Ovary (tissue), 7 donors: ENCODE measurements at regions not wholly inside any gene's neighbourhood (a gene's known extent, or its start where the extent isn't known, plus 50 kb on each side); places are given as distances from the start of the nearest gene placed in this dataset.

ENCODE experiments used
- DNase-seq, 5 donors: peaks; one replicate each; pipeline ENCODE4 v3.0.0-alpha.2; 2019 to 2020
- H3K27ac ChIP-seq, 2 donors: fragments of 200-600 bp; one replicate each; pipeline versions ENCODE4 v1.5.1 to v1.8.0; 2019 to 2022
- H3K27me3 ChIP-seq: fragments of 200-600 bp; one replicate; pipeline ENCODE4 v1.8.0; 2022
- H3K36me3 ChIP-seq: fragments of 200-600 bp; sonication (generic); one replicate; pipeline ENCODE4 v1.5.1; 2019
- H3K4me1 ChIP-seq: one replicate; pipeline ENCODE4 v1.8.1; 2013; ENCODE audit warnings: mild to moderate bottlenecking, moderate library complexity; ENCODE audit not compliant: insufficient read depth
- H3K4me3 ChIP-seq: fragments of 200-600 bp; sonication (generic); one replicate; pipeline ENCODE4 v1.5.1; 2017
- H3K9me3 ChIP-seq, 2 donors: fragments of 200-600 bp in 1 of 2; sonication (generic) in 1 of 2; one replicate each; pipeline versions ENCODE4 v1.5.1 to v1.8.1; 2013 to 2019; ENCODE audit warnings: mild to moderate bottlenecking in 1 of 2, moderate library complexity in 1 of 2
- EP300 ChIP-seq: sonication (generic); formaldehyde crosslinking; IDR thresholded peaks from one replicate; pipeline ENCODE4 v1.6.1; 2017; ENCODE audit warnings: antibody characterized with exemption
- POLR2A ChIP-seq: fragments of 450-650 bp; IDR thresholded peaks from one replicate; pipeline ENCODE4 v1.6.1; 2017; ENCODE audit warnings: antibody characterized with exemption, mild to moderate bottlenecking, moderate library complexity
- WGBS, 3 donors: extraction: QIAGEN DNeasy Blood & Tissue Kit in 1 of 3; methylation state at CpG; one replicate each; pipeline versions ENCODE4 v1.1.5 to v1.1.7; 2013 to 2017; 5-methylcytosine and 5-hydroxymethylcytosine counted together
- intact Hi-C, 4 donors: fragments of 100-400 bp; cut with DNase I; formaldehyde crosslinking; loops; one replicate each; pipeline versions ENCODE4 v1.11.0 to v1.15.1; 2022 to 2023
- TF ChIP-seq, protein P1 (sequence below), 3 donors: fragments of 450-650 bp in 2 of 3; fragments of 200-600 bp in 1 of 3; IDR thresholded peaks; one replicate each; pipeline versions ENCODE4 v1.5.1 to v1.8.0; 2016 to 2022; ENCODE audit warnings: antibody characterized with exemption in 3 of 3, mild to moderate bottlenecking in 1 of 3
- donor health status: DM: no; HTN: no; CAD: no; lungs with moderate emphysema.
- donor health status: DM: no; HTN: no; CAD: no.
- donor health status: Bipolar disorder and iron deficiency.
- donor health status: DM: no; HTN: no; CAD: no.
- donor health status: DM: yes; HTN: yes; CAD: no.

DNA sequence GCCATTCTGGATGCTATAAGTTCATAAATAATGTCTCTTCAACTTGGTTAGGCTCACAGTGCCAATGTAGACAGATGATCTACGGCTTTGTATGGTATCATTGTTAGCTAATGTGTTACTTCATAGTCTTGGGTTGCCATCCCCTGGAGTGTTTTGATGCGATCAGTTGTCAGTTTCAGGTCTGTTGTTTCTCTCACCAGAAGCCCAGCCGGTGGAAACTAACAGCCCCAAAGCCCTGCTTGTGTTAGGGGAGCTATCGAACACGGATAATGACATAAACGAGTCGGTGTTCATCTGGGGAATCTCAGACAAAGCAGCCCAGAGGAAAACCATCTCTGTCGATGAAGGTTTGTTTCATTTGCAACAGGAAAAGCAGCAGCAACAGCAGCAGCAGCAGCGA is 107.4 kb upstream of the ANKFN1 start:
- no peaks in the 10 kb centered on the region for H3K9me3 ChIP-seq
- intact Hi-C loops = no loop called here
- no peak for DNase-seq
- no peak overlapping the region for H3K4me3 ChIP-seq
- no peaks in the 10 kb centered on the region for H3K27me3 ChIP-seq
- 17 to 32% (median 23%) methylated on average over 9 of the region's 9 CpGs for WGBS, 3 donors
- H3K4me1 ChIP-seq = no peaks in the 10 kb centered on the region
- TF ChIP-seq, protein P1, sequence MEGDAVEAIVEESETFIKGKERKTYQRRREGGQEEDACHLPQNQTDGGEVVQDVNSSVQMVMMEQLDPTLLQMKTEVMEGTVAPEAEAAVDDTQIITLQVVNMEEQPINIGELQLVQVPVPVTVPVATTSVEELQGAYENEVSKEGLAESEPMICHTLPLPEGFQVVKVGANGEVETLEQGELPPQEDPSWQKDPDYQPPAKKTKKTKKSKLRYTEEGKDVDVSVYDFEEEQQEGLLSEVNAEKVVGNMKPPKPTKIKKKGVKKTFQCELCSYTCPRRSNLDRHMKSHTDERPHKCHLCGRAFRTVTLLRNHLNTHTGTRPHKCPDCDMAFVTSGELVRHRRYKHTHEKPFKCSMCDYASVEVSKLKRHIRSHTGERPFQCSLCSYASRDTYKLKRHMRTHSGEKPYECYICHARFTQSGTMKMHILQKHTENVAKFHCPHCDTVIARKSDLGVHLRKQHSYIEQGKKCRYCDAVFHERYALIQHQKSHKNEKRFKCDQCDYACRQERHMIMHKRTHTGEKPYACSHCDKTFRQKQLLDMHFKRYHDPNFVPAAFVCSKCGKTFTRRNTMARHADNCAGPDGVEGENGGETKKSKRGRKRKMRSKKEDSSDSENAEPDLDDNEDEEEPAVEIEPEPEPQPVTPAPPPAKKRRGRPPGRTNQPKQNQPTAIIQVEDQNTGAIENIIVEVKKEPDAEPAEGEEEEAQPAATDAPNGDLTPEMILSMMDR (IDR thresholded peaks at IDR 0.05) = no peak
- no peak for TF ChIP-seq POLR2A
- no peak for TF ChIP-seq EP300
- H3K27ac ChIP-seq = no peak overlapping the region
- H3K36me3 ChIP-seq = no peaks in the 10 kb centered on the region

DNA sequence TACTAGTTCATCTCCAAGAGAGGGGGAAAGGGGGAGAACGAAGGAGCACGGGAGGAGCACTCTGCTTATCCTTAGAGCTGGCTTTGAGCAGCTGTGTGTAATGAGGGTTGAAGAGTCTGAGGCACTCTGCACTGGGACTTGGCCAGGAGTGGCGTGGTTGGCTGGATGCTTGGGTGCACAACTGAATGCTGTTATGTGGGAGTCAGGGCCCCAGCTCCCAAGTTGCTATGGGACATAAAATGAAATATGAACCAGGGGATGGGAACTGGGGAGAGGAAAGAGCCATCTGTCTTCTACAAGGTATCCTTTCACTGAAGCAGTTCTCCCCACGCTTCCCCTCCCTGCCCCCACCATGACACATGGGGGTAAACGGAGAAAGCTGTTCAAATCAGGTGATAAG is 105.9 kb upstream of the ANKFN1 start:
- Histone ChIP-seq H3K4me1 (no peaks in the 10 kb centered on the region), H3K4me3 (no peak overlapping the region), H3K36me3 (no peaks in the 10 kb centered on the region), H3K27me3 (no peaks in the 10 kb centered on the region), H3K27ac (no peak overlapping the region), H3K9me3 (no peaks in the 10 kb centered on the region)
- WGBS, 3 donors = 3 to 11% (median 4%) methylated on average over 5 of the region's 5 CpGs
- DNase-seq = no peak
- no peak for TF ChIP-seq EP300
- no peak for TF ChIP-seq POLR2A
- TF ChIP-seq, protein P1 (IDR thresholded peaks at IDR 0.05) = no peak
- intact Hi-C loops = no loop called here

DNA sequence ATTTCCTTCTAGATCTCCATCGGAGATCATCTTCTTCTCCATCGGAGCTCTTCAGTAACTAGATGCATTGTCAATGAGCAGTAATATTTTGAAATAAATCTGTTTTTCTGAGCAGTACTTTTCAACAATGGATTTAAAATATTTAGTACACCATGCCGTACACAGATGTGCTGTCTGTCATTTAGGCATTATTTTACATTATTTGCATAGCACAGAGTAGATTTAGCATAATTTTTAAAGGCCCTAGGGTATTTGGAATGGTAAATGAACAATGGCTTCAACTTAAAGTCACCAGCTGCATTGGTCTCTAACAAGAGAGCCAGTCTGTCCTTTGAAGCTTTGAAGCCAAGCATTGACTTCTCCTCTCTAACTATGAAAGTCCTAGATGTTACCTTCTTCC is 95.4 kb upstream of the ANKFN1 start:
- H3K4me3 ChIP-seq = no peak overlapping the region
- no peaks in the 10 kb centered on the region for H3K4me1 ChIP-seq
- no peaks in the 10 kb centered on the region for H3K27me3 ChIP-seq
- H3K36me3 ChIP-seq = no peaks in the 10 kb centered on the region
- TF ChIP-seq, protein P1 (IDR thresholded peaks at IDR 0.05) = no peak
- TF ChIP-seq POLR2A (no peak), EP300 (no peak)
- H3K9me3 ChIP-seq = no peaks in the 10 kb centered on the region
- H3K27ac ChIP-seq = no peak overlapping the region
- WGBS, 3 donors = 86 to 91% (median 87%) methylated on average over 3 of the region's 3 CpGs
- no peak for DNase-seq
- intact Hi-C loops = no loop called here

DNA sequence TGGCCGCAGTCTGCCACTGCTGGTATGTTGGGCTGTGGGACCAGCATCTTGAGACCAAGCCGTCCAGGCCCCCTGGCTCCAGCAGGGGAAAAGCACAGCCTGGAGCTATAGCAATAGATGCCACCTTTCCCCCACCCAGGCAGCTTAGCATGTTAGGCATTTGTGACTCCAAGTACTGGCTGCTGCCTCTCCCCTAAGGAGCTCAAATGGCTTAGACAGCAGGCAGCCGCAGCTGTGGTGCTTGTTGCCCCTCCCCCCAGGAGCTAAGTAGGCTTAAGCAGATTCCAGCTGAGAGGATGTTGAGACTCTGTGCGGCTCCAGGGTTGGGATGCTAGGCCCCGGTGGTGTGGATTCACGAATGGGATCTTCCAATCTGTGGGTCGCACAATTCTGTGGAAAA is 88.8 kb upstream of the ANKFN1 start:
- Histone ChIP-seq H3K36me3 (no peaks in the 10 kb centered on the region), H3K27me3 (no peaks in the 10 kb centered on the region), H3K27ac (no peak overlapping the region), H3K4me3 (no peak overlapping the region), H3K9me3 (peaks cover 0 to 3% of the 10 kb centered on the region in 2 donors), H3K4me1 (no peaks in the 10 kb centered on the region)
- intact Hi-C loops = no loop called here
- 50 to 68% (median 66%) methylated on average over 7 of the region's 7 CpGs for WGBS, 3 donors
- no peak for DNase-seq
- TF ChIP-seq, protein P1 (IDR thresholded peaks at IDR 0.05) = no peak
- TF ChIP-seq POLR2A = no peak

DNA sequence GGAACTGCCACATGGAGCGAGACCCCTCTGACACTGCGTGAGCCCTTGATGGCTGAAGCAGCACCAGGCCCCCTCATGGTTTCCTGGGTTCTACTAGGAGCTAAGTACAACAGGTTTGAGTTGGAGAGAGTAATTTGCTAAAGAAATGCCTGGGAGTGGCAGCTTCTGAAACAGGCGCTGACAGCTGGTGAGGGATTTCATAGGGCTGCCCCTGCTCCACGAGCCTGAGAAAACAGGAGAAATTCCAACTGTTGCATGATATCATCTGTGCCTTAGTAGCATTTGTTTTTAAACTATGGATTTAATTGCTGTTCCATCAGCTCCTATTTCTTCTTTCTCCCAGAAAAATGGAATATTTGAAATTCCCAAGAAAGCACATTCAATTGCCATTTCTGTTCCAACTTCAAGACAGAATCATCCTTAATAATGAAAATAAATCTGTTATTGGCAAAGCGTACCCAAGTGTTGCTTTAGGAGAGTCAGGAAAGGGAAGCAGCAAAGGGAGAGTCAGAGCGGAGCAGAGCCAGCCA is 78.8 kb upstream of the ANKFN1 start:
- H3K27ac ChIP-seq = no peak overlapping the region
- intact Hi-C loops = no loop called here
- H3K4me3 ChIP-seq = no peak overlapping the region
- no peak for DNase-seq
- TF ChIP-seq EP300 (no peak), POLR2A (no peak)
- TF ChIP-seq, protein P1 (IDR thresholded peaks at IDR 0.05) = no peak
- H3K9me3 ChIP-seq = no peaks in the 10 kb centered on the region
- no peaks in the 10 kb centered on the region for H3K36me3 ChIP-seq
- WGBS, 3 donors = 56 to 65% (median 59%) methylated on average over 6 of the region's 6 CpGs
- H3K4me1 ChIP-seq = no peaks in the 10 kb centered on the region
- H3K27me3 ChIP-seq = no peaks in the 10 kb centered on the region
